Upper lobe of right lung (tissue), 1 donor: ENCODE measurements at regions not wholly inside any gene's neighbourhood (a gene's known extent, or its start where the extent isn't known, plus 50 kb on each side); places are given as distances from the start of the nearest gene placed in this dataset.

ENCODE experiments used
- ATAC-seq: fragments of 200-7000 bp; cut with Tn5 transposase; one replicate; pipeline ENCODE4 v1.9.1; 2020; ENCODE audit warnings: mild to moderate bottlenecking, moderate library complexity
- DNase-seq: peaks from one replicate; pipeline ENCODE4 v3.0.0-alpha.2; 2020
- H3K27ac ChIP-seq: fragments of 200-600 bp; one replicate; pipeline ENCODE4 v1.8.0; 2022
- H3K27me3 ChIP-seq: fragments of 200-600 bp; one replicate; pipeline ENCODE4 v1.8.0; 2022; ENCODE audit warnings: mild to moderate bottlenecking
- H3K36me3 ChIP-seq: fragments of 200-600 bp; one replicate; pipeline ENCODE4 v1.8.0; 2022
- H3K4me1 ChIP-seq: fragments of 200-600 bp; one replicate; pipeline ENCODE4 v1.8.0; 2022
- H3K4me3 ChIP-seq: fragments of 200-600 bp; one replicate; pipeline ENCODE4 v1.8.0; 2022; ENCODE audit warnings: mild to moderate bottlenecking
- H3K9me3 ChIP-seq: fragments of 200-600 bp; one replicate; pipeline ENCODE4 v1.8.0; 2022
- CTCF ChIP-seq: fragments of 200-600 bp; IDR thresholded peaks from one replicate; pipeline ENCODE4 v1.8.0; 2022; ENCODE audit warnings: antibody characterized with exemption
- intact Hi-C: fragments of 100-400 bp; cut with DNase I; formaldehyde crosslinking; loops from one replicate; pipeline ENCODE4 v1.11.0; 2022
- donor health status: DM: no; HTN: yes; CAD: no; lungs with severe emphysema.

- H3K36me3 ChIP-seq: no peaks in the 10 kb centered on the region
These were observed 857.6 kb upstream of the ID2 start for GRCh38 chr2:7824211-7824610.

GRCh38 chr2:7825591-7826312, 856.1 kb upstream of the ID2 start:
- Histone ChIP-seq H3K36me3 (no peaks in the 10 kb centered on the region), H3K4me3 (no peak overlapping the region), H3K9me3 (no peaks in the 10 kb centered on the region), H3K27me3 (no peaks in the 10 kb centered on the region), H3K27ac (no peak overlapping the region), H3K4me1 (no peaks in the 10 kb centered on the region)
- DNase-seq: no peak
- intact Hi-C loops: no loop called here
- peak; percentile 92 for ATAC-seq
- no peak for TF ChIP-seq CTCF

More at GRCh38 chr2:7824211-7824610, 857.6 kb upstream of the ID2 start:
- ATAC-seq (no peak), DNase-seq (no peak)
- Histone ChIP-seq H3K9me3 (no peaks in the 10 kb centered on the region), H3K4me3 (no peak overlapping the region), H3K4me1 (no peaks in the 10 kb centered on the region), H3K27ac (no peak overlapping the region), H3K27me3 (no peaks in the 10 kb centered on the region)
- intact Hi-C loops: no loop called here
- no peak for TF ChIP-seq CTCF

GRCh38 chr2:7826656-7827055, 855.2 kb upstream of the ID2 start:
- Histone ChIP-seq H3K27ac (no peak overlapping the region), H3K4me1 (no peaks in the 10 kb centered on the region), H3K4me3 (no peak overlapping the region), H3K36me3 (no peaks in the 10 kb centered on the region), H3K9me3 (no peaks in the 10 kb centered on the region), H3K27me3 (no peaks in the 10 kb centered on the region)
- TF ChIP-seq CTCF: no peak
- DNase-seq: no peak
- intact Hi-C loops: no loop called here
- ATAC-seq: no peak

- TF ChIP-seq CTCF: no peak
- H3K4me3 ChIP-seq: no peak overlapping the region
- ATAC-seq (no peak), DNase-seq (no peak)
- H3K36me3 ChIP-seq: no peaks in the 10 kb centered on the region
- no peak overlapping the region for H3K27ac ChIP-seq
- intact Hi-C loops: no loop called here
- H3K4me1 ChIP-seq: no peaks in the 10 kb centered on the region
- H3K27me3 ChIP-seq: no peaks in the 10 kb centered on the region
- H3K9me3 ChIP-seq: no peaks in the 10 kb centered on the region
These were observed 852.6 kb upstream of the ID2 start for GRCh38 chr2:7829241-7829640.

GRCh38 chr2:7830616-7831015, 851.2 kb upstream of the ID2 start:
- Histone ChIP-seq H3K27ac (no peak overlapping the region), H3K4me3 (no peak overlapping the region), H3K4me1 (no peaks in the 10 kb centered on the region), H3K36me3 (no peaks in the 10 kb centered on the region), H3K27me3 (no peaks in the 10 kb centered on the region), H3K9me3 (no peaks in the 10 kb centered on the region)
- DNase-seq (no peak), ATAC-seq (no peak)
- intact Hi-C loops: no loop called here
- TF ChIP-seq CTCF: no peak

- no peak for DNase-seq
- Histone ChIP-seq H3K36me3 (no peaks in the 10 kb centered on the region), H3K4me3 (no peak overlapping the region), H3K9me3 (no peaks in the 10 kb centered on the region), H3K27me3 (no peaks in the 10 kb centered on the region), H3K27ac (no peak overlapping the region), H3K4me1 (no peaks in the 10 kb centered on the region)
- intact Hi-C loops: no loop called here
- ATAC-seq: no peak
- no peak for TF ChIP-seq CTCF
These were observed 846.7 kb upstream of the ID2 start for GRCh38 chr2:7835151-7835550.
